ENCODE measurements at regions not wholly inside any gene's neighbourhood (a gene's known extent, or its start where the extent isn't known, plus 50 kb on each side); places are given as distances from the start of the nearest gene placed in this dataset.

GRCh38 chr10:44477046-44477425, 92.1 kb upstream of the CXCL12 start:
- no peak for DNase-seq

DNA sequence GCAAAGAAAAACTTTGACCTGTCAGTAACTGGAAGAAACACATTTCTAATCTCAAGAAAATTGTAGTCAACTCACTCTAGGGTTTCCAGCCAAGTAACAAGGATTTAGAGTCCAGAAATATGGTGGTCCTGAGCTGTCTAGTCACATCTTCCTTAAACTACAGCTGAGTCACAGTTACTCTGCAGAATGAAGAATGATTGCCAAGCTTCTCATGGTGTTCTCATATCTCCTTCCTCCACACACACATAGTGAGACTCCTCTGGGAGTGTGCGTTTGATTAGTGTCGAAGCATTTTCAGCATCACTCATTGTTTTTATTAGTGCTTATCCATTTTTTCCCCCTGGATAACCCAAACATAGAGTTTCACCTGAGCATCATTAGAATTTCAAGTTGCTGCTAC, 93.1 kb upstream of the CXCL12 start:
- DNase-seq: no peak

DNA sequence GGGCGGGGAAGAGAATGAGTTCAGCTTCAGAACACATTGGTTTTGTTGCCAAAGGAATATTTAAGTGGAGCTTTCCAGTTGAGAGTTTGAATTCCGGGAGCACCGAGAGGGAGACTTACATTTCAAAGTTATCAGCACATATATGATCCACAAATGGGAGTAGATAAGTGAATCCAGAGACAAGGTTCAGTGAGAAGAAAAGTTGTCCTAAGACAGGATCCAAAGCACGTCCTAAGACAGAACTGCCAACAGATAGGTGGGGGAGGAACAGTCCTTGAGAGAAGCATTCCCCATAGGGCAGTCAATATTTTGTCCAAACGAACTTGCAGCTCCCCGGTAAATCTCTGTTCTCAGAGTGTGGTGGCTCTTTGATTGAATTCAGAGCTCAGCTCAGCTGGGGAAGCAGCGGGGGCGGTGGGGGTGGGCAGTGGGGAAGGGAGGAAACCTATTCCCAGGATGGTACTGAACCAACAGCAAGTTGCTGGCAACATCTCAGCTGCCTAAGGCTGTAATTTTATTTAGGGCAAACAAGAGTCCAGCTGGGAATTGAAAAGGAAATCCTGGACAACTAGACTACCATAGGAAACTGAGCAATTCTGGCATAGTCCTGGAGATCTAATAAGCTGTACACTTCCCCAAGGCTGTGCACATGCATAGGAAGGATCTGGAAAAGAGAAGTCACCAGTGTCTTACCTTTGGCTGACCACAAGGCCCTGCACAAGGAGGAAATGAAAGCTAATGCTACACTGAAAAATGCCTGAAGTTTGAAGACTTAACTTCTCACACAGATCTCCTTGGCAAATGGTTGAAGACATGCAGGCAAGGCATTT, 94.2 kb upstream of the CXCL12 start:
- no peak for DNase-seq

DNA sequence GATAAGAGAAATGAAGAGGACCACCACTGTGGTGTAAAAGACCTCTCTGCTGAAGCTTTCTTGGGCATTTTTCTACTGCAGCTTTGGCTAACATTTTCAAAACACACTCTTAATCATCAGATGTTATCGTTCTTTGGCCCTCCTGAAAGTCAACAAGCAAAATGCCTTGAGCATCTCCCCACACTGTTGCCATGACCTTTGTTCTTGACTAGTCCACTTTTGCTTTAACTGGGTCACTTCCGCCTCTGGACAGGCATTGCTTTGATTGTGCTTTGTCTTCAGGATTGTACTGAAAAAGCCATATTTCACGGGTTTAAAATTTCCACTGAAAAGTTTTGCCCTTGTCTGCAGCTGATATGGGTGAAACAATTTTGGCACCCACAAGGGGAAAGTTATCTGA, 107.8 kb upstream of the CXCL12 start:
- no peak for DNase-seq

DNA sequence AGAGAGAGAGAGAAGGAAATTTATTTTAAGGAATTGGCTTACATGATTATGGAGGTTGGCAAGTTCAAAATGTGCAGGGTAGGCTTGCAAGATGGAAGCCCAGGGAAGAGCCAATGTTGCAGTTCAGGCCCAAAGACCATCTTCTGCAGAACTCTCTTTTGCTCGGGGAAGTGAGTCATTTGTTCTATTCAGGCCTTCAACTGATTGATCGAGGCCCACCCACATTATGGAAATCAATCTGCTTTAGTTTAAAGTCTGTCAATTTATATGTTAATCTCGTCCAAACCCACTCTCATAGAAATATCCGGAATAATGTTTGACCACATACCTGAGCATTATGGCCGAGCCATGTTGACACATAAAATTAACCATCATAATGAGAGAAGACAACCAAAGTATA, 113.3 kb upstream of the CXCL12 start:
- no peak for DNase-seq

GRCh38 chr10:44500451-44500850, 115.6 kb upstream of the CXCL12 start:
- no peak for DNase-seq

DNA sequence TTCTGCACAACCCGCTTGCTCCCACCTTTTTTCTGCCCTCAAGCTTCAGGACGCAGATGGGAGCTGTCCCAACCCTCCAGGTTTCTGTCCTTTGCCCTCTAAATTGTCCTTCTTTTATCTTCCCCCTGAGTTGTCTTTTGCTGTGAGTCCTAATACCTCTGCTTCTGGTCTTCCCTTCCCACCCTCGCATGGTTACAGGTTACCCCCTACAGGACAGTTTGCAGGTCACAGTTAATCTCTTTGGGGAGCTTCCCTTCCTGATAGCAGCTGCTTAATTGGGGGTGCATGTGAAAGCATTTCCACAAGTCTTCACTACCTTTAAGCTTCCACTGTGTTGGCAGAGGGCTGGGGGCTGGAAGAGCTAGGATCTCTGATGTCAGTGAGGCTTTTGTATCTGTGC, 121.5 kb upstream of the CXCL12 start:
- no peak for DNase-seq

GRCh38 chr10:44510379-44511115, 125.7 kb upstream of the CXCL12 start:
- no peak for DNase-seq

DNA sequence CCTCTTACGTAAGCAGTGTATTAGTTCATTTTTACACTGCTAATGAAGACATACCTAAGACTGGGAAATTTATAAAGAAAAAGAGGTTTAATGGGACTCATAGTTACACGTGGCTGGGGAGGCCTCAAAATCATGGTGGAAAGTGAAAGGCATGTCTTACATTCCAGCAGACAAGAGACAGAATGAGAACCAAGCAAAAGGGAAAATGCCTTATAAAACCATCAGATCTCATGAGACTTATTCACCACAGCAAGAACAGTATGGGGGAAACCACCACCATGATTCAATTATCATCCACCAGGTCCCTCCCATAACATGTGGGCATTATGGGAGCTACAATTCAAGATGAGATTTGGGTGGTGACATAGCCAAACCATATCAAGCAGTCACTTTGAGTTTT, 126.3 kb upstream of the CXCL12 start:
- DNase-seq: no peak

DNA sequence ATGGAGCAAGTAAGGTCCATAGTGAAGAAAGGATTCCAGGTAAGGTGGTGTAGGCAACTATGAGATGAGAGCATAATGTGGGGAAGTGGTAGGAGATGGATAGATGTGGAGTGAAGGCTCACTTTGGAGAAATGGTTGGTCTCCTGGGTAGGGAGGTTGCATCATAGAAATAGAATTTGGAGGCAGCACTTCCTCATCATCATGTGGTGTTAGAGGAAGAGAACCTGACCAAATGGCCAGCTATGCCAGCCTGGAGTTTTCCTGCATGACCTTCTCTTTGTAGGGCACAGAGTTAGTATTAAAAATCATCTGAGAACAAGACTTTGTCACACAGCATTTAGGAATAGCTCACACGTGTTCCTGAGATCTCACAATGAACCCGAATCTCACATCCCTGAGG, 126.7 kb upstream of the CXCL12 start:
- no peak for DNase-seq

DNA sequence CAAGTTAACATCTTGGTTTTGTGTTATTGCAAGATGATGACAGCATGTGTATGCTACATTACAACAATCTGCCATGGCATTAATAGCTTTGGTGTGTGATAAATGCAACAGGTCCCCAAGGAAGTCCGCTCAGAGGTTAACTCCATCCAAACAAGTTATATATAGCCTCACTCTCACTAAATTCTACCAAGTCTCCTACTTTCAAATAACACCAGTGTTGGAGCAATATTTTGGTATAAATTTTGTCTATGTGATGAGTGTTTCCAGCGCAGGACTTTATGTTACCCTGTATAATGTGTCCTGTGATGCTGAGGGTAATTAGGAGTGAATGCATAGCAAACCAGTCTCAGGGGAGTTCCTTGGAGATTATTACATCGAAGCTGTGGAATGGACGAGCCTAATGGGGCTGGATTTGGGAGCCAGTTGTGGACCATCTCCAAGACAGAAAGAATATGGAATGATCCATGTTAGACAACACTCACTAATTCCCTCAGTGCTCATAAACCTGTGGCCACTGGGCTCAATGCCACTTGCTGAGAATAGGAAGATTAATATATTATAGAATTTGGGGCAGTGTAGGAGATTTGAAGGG, 127.6 kb upstream of the CXCL12 start:
- DNase-seq: peak; percentile 0

DNA sequence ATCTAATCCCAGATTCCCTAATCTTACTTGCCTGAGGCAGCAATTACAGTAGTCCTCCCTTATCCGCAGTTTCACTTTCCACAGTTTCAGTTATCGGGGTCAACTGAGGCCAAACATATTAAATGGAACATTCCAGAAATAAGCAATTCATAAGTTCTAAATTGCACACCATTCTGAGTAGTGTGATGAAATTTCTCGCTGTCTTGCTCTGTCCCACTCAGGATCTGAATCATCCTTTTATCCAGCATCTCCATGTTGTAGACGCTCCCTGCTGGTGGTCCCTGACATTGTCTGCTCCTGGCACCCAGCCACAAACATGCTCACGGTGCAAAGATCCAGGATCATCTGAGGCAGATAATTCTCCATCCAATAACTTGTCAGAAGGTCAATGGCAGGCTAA, 128.7 kb upstream of the CXCL12 start:
- no peak for DNase-seq

DNA sequence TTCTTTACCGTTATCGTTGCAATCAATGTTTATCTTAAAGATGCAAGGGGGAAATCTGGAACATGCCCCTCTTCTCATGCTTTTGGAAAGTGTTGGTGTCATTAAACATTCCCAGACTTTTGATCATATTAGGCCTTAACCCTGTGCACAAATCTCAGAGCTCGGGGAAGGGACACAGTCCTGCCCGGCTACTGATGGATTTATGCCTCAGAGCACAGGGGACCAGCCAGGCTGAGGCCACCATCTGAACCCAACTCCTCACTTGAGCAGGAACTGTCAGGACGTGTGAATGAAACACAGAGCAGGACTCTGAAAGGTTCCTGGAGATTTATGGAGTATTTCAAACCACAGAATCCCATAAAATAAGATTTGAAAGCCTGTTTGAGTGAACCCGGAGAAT, 132.0 kb upstream of the CXCL12 start:
- no peak for DNase-seq

- DNase-seq: no peak
Observed at GRCh38 chr10:44517635-44518034, 132.7 kb upstream of the CXCL12 start.

DNA sequence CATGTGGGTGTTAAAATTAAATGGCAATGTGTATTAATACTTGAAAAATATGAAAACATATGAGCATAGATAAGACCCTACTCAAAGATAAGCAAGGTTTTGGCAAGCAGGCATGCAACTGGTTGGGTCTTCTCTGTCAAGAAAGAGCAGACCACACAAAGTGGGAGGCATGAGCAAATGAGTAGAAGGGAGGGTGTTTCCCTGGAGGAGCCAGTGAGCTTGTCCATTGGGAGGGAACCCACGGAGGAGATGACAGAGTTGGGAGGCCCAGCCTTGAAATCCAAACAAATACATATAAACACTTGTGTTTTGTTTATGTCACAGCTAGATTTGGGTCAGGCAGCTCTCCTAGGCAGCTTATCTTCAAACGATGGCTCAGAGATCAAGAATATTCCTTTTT, 134.5 kb upstream of the CXCL12 start:
- DNase-seq: no peak

DNA sequence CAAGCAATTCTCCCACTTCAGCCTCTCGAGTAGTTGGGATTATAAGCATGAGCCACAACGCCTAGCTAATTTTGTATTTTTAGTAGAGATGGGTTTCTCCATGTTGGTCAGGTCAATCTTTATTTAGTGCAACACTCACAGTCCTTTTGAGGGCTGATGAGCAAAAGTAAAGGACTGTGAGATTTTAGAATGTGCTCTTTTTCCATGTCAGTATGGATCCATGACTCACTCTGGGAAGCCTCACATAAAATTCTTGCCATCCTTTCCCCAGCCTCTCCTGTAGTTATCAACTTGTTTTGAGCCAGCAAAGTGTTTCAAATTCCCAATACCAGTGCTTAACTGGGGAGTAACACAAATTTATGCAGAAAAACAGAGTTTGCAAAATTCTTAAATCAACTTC, 135.8 kb upstream of the CXCL12 start:
- no peak for DNase-seq

DNA sequence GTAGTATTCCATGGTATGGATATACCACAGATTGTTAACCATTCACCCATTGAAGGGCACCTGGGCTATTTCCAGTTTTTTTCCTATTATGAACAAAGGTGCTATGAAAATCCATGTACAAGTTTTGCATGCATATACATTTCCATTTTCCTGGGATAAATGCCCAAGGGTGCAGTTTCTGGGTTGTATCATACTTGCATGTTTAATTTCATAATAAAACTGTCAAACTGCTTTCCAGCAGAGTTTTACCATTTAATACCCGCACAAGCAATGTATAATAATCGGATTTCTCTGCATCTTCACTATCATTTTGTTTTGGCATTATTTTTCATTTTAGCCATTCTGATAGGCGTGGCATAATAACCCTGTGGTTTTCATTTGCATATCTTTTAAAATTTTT, 154.3 kb upstream of the CXCL12 start:
- no peak for DNase-seq

DNA sequence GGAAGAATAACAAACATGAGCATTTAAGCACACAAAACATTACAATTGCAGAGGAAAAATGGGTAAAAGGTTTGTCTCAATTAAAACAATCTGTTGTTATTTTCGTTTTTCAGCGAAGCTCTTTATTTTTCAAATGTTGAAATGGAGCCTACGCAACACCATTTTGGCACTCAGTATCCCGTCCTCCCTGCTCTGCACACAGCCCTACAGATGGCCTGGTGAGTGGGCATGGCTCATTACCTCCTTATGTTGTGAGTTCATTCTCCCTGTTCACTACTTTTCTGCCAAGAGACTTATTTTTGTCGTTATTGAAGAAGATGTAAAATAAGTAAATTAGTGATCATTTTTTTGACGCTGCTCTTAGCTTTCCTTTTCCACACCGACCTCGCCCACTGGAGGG, 167.8 kb upstream of the CXCL12 start:
- no peak for DNase-seq

DNA sequence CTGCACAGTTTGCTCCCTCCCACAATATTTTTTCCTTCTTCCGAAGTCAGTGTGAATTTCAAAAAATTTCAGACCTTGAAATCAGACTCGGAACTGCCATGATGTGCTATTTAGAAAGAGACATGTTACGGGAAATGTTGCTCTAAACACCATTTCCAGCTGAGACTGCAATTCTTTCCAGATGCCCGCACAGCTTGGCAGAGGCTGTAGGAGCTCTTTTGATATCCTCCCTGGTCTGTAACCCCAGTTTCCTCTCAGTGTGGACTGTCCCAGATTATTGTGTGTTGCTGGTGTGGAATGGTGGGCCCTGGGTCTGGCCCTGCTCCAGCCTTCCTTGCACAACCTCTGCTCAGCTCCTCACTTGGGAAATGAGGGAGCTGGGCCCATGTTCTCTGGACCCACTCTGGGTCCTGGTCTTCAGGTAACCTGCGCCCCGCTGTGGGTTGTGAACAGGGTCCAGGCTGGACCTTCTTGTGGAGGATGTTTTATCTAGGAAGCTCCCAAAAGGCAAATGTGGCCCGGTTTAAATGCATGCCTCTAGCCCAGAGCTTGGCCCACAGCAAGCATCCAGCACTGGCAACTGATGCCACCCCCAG, 172.8 kb upstream of the CXCL12 start:
- no peak for DNase-seq

- no peak for DNase-seq
Observed at GRCh38 chr10:44558521-44558920, 173.6 kb upstream of the CXCL12 start.

GRCh38 chr10:44564361-44564760, 179.5 kb upstream of the CXCL12 start:
- no peak for DNase-seq

- DNase-seq: no peak
Observed at GRCh38 chr10:44564790-44565189, 179.9 kb upstream of the CXCL12 start.

DNA sequence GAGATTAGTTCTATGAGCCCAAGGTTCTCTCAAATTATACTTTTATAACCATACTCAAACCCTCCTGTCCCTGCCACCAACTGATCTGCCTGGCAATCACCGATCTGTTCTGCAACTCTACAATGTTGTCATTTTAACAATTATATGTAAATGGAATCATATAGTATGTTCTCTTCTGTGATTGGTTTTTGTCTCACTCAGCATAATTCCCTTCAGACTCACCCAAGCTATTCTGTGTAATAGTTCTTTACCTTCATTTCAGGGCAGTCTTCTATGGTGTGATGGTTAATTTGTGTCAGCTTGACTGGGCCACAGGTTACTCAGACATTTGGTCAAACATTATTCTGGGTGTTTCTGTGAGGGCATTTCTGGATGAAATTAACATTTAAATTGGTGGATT, 181.9 kb upstream of the CXCL12 start:
- DNase-seq: no peak

- DNase-seq: no peak
Observed at GRCh38 chr10:44567471-44567870, 182.6 kb upstream of the CXCL12 start.

Measured in NCI-H524 treated with DMSO at 0.1 percent for 48 hours (cell line).